ENCODE measurements at regions not wholly inside any gene's neighbourhood (a gene's known extent, or its start where the extent isn't known, plus 50 kb on each side); places are given as distances from the start of the nearest gene placed in this dataset.

DNA sequence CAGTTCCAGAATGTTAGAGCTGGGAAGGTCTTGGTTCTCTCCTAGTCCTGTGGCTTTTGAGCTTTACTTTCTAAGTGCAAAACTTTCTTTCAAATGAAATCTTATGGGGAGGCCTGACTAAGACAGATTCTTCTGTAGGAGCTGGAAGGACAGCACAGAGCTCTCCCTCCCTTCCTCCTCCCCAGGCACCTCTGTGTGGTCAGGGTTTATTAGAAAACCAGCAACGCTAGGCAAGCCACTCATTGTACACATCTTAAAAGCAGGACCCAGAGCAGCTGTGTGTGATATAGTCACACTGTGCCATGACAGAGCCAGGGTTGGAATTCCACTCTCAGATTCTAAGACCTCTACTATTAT, 241.1 kb upstream of the RAB4A start:
- TF ChIP-seq, protein P1, sequence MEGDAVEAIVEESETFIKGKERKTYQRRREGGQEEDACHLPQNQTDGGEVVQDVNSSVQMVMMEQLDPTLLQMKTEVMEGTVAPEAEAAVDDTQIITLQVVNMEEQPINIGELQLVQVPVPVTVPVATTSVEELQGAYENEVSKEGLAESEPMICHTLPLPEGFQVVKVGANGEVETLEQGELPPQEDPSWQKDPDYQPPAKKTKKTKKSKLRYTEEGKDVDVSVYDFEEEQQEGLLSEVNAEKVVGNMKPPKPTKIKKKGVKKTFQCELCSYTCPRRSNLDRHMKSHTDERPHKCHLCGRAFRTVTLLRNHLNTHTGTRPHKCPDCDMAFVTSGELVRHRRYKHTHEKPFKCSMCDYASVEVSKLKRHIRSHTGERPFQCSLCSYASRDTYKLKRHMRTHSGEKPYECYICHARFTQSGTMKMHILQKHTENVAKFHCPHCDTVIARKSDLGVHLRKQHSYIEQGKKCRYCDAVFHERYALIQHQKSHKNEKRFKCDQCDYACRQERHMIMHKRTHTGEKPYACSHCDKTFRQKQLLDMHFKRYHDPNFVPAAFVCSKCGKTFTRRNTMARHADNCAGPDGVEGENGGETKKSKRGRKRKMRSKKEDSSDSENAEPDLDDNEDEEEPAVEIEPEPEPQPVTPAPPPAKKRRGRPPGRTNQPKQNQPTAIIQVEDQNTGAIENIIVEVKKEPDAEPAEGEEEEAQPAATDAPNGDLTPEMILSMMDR (IDR thresholded peaks at IDR 0.05), result no peak
- TF ChIP-seq POLR2AphosphoS5 (IDR thresholded peaks at IDR 0.05), result no peak

All from breast epithelium (tissue), 3 donors.